ENCODE measurements at regions not wholly inside any gene's neighbourhood (a gene's known extent, or its start where the extent isn't known, plus 50 kb on each side); places are given as distances from the start of the nearest gene placed in this dataset.

- TF ChIP-seq MAX (IDR thresholded peaks at IDR 0.05) (peak; percentile 62), TAF1 (IDR thresholded peaks at IDR 0.05; ENCODE audit: low read depth, low read length) (0 out of 2 replicates have a peak, but pooled peaks have one; percentile 15), TBP (IDR thresholded peaks at IDR 0.05; ENCODE audit: low read depth, low read length) (0 out of 2 replicates have a peak, but pooled peaks have one; percentile 11), RXRA (IDR thresholded peaks at IDR 0.05; ENCODE audit: insufficient read depth, low read depth, low read length) (peak; percentile 95), BCL11A (IDR thresholded peaks at IDR 0.05; ENCODE audit: low read depth in 2 of 2, low read length in 2 of 2) (no peak), CEBPB (IDR thresholded peaks at IDR 0.05; ENCODE audit: low read depth, low read length) (peak; percentile 57; the same call in 1 of the 2 replicates), JUND (IDR thresholded peaks at IDR 0.05; ENCODE audit: low read length) (no peak), SP1 (IDR thresholded peaks at IDR 0.05; ENCODE audit: low read depth, low read length) (peak; percentile 37; the same call in 1 of the 2 replicates)
- TF ChIP-seq, protein P1, sequence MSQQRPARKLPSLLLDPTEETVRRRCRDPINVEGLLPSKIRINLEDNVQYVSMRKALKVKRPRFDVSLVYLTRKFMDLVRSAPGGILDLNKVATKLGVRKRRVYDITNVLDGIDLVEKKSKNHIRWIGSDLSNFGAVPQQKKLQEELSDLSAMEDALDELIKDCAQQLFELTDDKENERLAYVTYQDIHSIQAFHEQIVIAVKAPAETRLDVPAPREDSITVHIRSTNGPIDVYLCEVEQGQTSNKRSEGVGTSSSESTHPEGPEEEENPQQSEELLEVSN (IDR thresholded peaks at IDR 0.05): peak; percentile 56
- TF ChIP-seq, protein P2, sequence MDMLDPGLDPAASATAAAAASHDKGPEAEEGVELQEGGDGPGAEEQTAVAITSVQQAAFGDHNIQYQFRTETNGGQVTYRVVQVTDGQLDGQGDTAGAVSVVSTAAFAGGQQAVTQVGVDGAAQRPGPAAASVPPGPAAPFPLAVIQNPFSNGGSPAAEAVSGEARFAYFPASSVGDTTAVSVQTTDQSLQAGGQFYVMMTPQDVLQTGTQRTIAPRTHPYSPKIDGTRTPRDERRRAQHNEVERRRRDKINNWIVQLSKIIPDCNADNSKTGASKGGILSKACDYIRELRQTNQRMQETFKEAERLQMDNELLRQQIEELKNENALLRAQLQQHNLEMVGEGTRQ (IDR thresholded peaks at IDR 0.05; ENCODE audit: low read length): no peak
Measured at GRCh38 chr11:122440811-122441665, 214.5 kb upstream of the UBASH3B start (continued).

Measured in H1 (cell line).